SK-MEL-5 (cell line): ENCODE measurements at regions not wholly inside any gene's neighbourhood (a gene's known extent, or its start where the extent isn't known, plus 50 kb on each side); places are given as distances from the start of the nearest gene placed in this dataset.

Experiments
- DNase-seq: peaks from one replicate; pipeline ENCODE4 v3.0.0-alpha.2; 2016; ENCODE audit warnings: low read depth, low spot score
- in situ Hi-C: cut with HindIII; loops from 2 replicates; pipeline ENCODE4 v1.10.0; 2016; ENCODE audit warnings: low sequenced_read_pairs, high pct_unique_total_duplicates, low pct_unique_long_range_greater_than_20kb

DNA sequence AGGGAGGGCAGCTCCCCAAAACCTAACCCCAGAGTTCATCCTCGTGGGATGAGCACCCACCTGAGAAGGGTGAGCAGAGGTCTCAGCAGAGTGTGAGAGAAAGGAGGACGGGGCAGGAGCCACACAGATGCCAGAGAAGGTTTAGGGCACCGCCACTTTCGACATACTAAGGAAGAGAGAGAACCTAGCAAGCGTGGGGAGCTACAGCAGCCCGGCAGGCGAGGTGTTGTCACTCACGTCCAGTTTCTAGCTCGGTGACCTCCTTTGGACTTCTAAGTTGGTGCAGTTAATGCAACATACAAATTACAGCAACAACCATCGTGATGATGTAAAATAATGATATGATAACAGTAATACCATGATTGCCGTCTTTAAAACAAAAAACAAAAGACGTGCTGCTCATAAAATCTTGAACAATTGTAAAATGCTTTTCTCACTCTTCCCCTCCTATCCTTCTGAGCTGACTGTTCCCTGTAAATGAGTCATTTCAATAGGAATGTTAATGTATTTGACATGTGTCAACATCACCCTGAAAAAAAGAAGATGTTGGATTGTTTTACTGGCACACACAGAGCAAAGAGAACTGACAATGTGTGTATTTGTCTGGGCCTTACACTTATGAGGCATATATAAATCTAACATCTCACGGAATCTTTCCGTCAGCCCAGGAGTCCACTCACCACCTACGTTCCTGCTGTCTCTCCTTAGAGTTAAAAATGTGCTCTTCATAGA lies 158.2 kb upstream of the MAF start:
- DNase-seq = no peak
- in situ Hi-C loops = no loop called here

DNA sequence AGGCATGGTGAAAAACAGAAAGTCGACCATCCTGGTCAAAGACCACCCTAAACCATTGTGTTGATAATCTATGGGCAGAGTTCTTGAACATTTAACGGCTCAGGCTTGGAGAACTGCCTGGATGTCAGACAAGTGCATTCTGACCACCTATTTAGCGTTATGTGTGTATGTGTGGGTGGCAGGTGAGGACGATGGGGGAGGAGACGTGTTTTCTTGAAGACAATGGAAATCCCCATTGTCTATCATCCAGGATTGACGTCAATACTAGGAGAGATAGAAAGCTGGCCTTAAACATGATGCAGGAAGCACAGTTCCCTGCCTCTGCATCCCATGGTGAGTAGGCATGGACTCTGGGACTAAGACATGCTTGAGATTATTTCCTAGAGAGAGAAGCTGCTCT lies 157.4 kb upstream of the MAF start:
- DNase-seq = no peak
- in situ Hi-C loops = no loop called here

DNA sequence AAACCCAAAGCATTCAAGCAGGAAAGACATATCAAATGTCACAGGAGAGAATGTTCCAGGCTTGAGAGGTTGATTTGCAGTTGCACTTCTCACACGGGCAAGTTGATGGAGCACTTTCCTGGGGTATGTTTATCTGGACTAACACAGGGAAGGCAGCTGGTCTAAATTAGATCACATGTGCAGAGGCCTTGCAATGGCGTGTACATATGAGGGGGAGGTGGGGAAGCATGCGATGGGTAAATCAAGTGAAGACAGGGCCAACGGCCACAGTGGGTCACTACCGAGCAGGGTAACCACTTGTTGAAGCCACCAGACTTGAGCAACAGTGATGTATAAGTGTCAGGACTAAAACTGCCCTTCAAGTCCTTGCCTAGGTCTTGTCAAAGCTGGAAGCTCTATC lies 156.6 kb upstream of the MAF start:
- in situ Hi-C loops = no loop called here
- peak; percentile 3 for DNase-seq

DNA sequence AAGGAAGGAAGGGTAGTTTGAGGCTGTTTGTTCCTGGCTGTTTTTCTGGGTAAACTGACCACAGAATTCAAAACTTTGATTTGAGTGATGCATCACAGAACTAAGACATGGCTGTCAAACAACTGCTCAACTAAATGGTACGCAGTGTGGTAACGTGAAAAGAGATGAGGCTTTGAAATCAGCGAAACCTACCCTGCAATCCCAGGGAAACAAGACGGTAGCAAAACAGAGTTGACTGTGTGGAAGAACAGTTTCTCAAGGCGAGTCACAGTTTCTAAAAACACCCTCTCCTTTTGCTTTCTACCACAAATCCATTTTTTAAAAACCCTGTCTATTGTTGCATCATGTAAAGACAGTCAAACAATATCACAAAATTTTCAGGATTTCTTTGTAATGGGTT lies 156.0 kb upstream of the MAF start:
- no peak for DNase-seq
- in situ Hi-C loops = no loop called here

DNA sequence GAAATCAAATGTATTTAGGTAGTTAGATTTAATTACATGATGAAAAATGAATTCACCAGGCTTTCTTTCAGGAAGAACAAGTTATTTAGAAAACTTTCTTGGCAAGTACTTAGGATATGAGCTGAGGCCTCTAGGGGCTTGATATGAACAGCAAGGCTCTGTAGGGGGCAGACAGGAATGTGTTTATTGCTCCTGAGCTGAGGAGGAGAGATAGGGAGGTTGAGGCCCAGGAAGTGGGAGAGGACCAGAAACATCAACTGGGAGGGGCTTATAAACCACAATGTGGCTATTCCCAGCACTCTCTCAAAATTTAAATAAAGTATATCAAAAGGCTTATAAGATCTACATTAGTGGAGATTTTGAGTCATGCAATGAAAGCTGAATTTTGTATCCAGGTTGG lies 154.0 kb upstream of the MAF start:
- in situ Hi-C loops = no loop called here

DNA sequence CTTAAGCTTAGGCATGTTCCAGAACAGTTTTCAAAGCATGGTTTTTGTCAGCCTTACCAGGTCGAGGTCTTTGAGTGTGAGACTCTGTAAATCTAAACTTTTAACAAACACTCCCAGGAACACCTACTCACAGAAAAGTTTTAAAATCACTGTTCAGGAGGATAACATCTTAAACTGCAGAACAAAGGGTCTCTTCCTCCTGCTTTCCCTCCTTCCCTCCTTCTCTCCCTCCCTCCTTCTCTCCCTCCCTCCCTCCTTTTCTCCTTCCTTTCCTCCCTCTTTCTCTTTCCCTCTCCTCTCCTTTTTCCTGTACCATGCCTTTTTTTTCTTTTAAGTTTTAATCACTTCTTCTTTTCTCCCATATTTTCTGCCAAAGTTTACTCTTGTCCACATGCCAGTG lies 153.5 kb upstream of the MAF start:
- in situ Hi-C loops = no loop called here
- no peak for DNase-seq

More for the DNA sequence above, 154.0 kb upstream of the MAF start:
- DNase-seq = no peak

DNA sequence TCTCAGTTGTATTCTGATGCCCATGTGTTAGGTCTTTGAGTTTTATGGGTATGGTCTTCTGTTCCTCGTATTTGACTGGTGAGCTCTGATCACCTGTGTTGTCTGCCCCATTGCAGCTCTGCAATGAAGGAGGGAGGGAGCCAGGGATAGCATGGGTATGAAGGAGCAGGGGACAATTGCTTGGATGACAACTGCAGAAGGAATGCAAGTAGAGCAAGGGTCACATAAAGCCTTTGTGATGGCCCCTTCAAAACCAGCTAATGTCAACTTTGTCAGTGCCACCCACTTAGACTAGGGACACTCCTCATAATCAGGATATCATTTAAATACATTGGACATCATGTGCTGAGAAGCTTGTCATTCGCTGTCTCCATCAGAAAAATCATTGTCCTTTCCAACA lies 152.7 kb upstream of the MAF start:
- in situ Hi-C loops = no loop called here
- no peak for DNase-seq

DNA sequence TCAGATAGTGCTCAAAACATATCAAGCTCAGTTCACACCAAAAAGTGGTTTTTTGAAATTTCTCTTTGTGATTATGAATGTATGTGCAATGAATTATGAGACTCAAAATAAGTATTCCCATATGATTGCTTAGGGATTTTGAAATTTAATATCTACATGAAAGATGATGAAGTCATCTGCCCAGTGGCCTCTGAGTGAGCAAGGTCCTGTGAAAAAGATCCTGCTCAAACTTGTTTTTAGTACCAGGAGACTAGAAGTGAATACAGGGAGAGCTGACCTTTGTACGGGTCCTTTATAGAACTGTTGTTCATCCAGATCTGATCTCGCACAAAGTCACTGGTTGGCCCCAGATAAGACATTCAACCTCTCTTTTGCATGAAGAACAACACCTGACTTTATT lies 151.9 kb upstream of the MAF start:
- DNase-seq = no peak
- in situ Hi-C loops = no loop called here

DNA sequence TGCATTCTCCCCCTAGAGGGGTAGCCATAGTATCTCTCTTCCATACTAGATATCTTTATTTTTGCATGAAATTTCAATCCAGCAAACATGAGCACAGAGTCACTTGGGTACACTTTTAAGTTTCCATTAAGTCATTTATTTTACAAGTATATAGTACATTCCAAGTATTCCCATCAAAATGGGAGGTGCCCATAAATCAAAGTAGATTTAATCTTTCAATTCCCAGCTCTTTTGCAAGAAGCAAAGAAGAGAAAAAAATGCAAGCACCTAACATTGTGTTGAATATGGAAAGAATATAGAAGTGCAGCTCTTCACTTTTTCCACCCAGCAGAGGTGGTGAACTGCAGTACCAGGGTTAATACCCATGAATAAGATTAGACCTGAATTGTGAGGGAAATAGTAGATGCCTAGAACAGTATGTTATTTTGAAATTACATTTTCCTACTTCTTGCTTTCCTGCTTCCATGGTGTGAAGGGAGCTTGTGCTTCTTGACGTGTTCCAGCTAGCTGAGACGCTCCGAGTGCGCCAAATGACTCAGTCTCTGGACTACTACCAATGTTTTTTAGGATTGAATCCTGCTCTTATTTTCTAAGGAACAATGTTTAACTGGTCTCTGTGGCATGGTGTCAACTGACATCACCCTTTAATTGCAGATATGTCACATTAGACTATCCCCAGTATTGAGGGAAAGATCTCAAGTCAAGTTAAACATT lies 151.1 kb upstream of the MAF start:
- in situ Hi-C loops = no loop called here
- no peak for DNase-seq

DNA sequence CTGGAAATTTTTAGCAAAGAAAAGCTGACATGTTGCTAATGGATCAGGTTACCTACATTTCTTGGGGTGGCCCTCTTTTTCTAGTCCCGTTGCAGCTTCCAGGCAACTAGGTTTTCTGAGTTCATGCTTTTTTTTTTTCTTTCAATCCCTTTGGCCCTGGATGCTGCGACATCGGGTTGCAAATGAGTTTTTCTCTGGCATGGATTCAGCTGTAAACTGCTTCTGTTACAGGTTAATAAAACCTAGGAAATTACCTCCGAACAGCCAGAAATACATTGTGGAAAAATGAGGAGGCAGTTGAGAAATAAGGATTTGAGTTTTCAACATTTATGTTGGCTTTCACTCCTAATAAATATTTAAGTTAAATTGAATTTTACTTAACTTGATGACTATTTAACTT lies 149.8 kb upstream of the MAF start:
- in situ Hi-C loops = no loop called here
- no peak for DNase-seq

DNA sequence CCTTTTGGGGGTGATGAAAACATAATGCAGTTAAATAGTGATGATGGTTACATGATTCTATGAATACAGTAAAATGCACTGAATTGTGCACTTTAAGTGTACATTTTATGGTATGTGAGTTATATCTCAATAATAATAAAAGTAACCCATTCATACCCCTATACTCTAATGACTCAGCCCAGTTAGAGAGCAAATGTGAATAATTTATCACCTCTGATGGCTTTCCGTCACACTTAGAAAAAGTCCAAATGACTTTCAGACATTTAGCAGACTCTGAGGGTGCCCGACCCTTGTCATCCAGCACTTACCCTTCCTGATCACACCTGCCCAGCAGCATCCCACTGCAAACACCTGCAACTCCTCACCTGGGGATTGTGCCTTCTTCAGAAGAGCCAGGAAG lies 148.1 kb upstream of the MAF start:
- DNase-seq = no peak
- in situ Hi-C loops = no loop called here

DNA sequence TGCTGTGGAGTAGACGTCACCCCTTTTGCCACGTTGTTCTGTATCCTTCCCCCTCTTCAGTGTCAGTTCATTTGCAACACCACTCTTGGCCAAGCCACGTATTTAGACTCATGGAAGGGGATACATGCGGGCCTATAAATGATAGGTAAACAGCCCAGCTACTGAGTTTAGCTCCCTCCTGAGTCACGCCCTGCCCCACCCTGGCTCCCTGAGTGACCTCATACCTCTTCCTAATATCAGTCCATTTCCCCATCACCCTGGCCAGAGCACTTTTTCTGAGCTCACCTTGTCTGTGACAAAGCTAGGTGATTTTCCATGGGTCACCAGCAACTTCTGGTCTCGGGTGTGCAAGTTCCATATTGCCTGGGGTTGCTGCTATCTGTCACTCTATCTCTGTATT lies 147.2 kb upstream of the MAF start:
- no peak for DNase-seq
- in situ Hi-C loops = no loop called here

DNA sequence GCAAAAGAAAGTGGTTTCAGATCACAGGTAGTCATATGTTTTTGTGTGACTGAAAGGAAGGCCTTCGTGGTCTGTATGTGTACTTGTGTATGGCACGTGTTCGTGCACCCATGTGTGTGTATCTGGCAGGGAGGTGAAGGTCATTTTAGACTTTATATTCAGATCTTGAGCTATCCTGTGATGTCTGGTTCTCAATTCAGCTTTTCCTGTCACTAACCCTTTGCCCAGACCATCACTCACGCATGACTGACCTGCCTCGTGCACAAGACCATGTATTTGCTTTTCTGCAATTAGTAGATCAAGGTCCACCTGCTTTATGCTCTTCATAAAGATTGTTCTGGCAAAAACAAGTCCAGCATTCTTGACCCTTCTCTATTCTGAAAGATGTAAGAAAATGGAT lies 139.7 kb upstream of the MAF start:
- in situ Hi-C loops = no loop called here
- DNase-seq = no peak

DNA sequence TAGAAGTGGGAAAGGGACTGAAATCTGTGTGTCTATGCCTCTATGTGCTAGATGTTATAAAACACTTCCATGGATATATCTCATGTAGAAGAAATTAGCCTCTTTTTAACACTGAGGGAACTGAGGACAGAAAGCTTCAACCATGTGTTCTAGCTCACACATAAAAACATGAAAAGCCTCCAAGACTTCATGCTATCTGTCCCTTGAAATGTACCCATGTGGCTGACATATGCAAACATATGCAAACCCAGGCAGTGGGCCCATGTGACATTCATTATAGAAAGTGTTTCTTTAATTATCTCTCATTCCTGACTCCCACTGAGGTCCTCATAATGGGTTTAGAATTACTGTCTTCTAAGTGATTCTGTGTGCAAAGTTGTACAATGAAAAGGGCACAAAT lies 134.7 kb upstream of the MAF start:
- no peak for DNase-seq
- in situ Hi-C loops = no loop called here

DNA sequence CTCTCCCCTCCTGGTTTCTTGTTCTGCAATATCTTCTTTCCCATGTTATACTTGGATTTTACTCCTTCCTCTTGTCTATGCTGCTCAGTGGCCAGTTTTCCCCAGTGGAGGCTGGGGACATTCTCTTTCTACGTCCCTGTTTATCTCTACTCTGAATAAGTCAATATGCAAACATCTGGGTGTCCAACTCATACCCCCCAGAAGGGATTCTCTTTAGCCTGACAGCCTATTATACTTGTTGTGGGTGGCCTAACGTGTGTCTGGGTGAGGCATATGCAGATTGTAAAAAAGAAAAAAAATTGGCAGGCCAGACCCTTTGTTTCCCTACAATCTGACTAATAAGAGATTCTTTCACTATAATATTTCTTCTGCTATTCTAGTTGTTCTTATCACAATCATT lies 134.2 kb upstream of the MAF start:
- in situ Hi-C loops = no loop called here
- DNase-seq = no peak

DNA sequence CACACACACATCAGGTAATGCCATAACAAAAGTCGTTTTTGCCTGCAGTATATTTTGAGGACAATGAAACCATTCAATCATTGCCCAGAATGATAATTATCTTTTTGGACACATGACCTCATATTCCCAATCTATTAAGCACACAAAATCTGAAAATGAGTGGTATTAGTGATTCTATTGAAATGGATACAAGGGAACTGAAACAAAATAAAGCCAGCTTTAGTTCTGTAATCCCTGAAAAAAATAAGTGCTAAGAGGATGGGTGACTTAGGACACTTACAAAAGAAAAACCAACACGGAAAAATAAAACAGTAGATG lies 128.3 kb upstream of the MAF start:
- in situ Hi-C loops = no loop called here
- no peak for DNase-seq

DNA sequence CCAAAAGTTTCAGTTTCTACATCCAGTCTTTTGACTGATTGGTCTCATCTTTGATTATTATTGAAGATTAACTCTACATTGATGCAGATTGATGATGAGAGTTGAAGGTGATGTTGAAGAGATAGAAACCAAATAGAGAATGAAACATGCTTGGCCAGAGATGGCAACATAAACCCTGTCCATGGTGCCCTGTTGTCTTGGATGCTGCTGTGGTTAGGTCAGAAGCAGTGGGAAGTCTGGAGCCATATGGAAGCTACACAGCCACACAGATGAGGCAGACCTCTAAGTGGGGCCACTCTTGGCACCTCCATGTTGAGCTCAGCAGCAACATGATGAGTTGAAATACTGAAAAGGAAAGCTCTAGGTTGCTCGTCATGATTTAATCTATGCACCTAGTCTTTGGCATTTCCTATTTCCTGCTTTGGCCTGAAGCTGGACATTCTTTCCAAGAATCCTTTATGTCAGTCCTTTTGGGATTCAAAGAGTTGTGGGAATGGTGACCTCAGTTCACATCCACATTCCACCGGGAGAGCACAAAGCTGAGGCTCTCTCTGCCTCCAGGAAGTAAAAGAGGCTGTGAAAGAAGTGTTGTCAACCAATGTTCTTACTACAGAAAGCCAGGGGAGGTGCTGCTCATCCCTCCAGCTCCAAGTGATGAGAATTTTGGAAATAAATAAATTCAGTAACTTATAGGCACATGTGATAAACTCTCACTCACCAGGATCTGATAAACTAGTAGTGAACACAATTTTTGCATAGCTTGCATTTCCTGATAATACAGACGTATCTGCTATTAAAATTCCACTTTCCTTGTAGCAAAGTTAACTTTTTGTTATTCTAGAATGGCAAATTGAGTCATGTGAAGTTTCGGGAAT lies 127.7 kb upstream of the MAF start:
- peak; percentile 56 for DNase-seq
- in situ Hi-C loops = no loop called here

DNA sequence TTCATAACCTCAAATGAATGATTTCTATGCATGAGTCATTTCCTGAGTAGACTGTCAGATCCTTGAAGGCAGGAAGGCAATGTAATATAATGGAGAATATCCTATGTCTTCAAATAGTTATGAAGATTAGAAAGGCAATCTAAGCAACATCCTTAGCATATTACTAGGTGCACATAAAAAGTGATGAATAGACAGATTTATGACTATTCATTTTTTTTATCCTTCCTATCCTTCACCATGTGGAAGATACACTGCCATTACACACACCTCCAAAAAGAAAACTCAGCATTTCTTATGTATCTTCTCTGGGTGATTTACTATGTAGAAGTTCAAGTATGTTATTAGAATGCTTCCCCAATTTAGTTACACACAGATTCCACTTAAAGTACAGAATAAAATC lies 126.4 kb upstream of the MAF start:
- in situ Hi-C loops = no loop called here

DNA sequence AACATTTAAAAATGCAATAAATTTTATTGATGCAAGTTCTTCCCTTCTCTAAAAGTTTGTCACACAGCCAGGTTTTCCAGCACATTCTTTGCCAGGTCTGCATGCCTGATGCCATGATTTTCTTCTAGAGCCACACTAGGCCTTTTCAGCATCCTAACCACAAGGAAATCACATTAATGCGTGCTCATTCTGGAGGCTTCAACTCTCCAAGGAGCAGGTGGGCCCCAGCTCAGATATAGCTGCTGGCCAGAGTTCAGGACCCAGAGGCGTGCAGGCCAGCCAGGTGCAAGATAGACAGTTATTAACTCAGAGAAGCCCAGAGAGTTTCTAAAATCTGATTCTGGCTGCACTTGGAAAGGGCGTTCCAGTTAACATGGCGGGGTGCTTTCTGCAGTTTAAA lies 124.5 kb upstream of the MAF start:
- in situ Hi-C loops = no loop called here
- DNase-seq = no peak

More for the DNA sequence above, 126.4 kb upstream of the MAF start:
- no peak for DNase-seq
